ENCODE measurements at regions not wholly inside any gene's neighbourhood (a gene's known extent, or its start where the extent isn't known, plus 50 kb on each side); places are given as distances from the start of the nearest gene placed in this dataset.

DNA sequence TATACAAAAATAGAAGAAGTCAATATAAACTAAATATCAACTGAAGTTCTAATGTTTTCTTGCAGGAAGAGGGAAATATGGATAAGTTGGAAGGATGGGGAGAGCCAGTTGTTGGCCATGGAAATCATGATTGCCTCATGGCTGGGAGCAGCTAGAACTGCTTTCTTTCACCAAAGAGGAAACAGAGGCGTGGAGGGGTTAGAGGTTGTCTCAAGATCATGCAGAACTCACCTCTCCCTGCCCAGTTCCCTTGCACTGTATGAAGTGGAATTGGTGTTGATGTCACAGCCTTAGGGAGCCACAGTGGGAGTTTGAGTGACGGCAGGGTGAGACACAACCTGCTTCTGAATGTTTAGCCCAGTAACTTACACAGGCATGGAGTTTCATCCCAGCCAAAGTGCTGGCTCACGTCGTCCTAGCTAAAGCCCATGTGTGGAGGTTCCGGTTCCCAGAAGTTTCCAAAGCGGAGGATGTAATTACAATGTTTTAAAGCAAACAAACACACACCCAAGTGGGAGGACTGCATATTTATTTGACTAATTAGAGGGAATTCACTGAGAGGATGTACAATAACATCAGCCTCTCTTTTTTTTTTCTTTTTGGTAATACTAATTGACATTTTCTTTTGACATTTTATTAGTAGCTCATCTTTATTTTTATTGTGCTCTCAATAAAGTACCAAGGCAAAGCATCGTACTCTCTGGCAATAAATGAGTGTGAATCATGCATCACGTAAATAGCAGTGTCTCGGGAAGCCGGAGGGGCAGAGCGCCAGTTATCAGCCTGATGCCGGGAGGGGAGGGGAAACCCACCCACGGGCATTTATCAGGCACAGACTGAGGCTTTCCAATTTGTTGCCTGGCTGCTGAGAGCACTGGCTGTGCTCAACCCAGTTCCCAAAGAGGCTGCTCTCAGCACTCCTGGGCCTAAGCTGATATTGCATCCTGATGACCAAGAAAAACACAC is 118.7 kb upstream of the CDH5 start:
- H2BK5ac ChIP-seq (ENCODE audit: low read depth, low read length, poor library complexity, severe bottlenecking) = no peak overlapping the region
- H3K27me3 ChIP-seq (ENCODE audit: control insufficient read depth, insufficient read depth, low read length) = no peaks in the 10 kb centered on the region
- 0% methylated on average over 1 of the region's 13 CpGs; no CpG with 5 or more reads in 1 of the 2 experiments for WGBS, 2 experiments (ENCODE audit: extremely low coverage in 2 of 2, insufficient read length in 1 of 2)
- peaks cover 14% of the 10 kb centered on the region for H3K4me1 ChIP-seq (ENCODE audit: control insufficient read depth, insufficient read depth, low read length)
- peak; percentile 82 for ATAC-seq (ENCODE audit: low read depth)
- no peaks in the 10 kb centered on the region for H4K20me1 ChIP-seq (ENCODE audit: insufficient read depth, low read length)
- peak overlapping the region; percentile 33 for H3K18ac ChIP-seq (ENCODE audit: low read depth, low read length)
- no peaks in the 10 kb centered on the region for H3K36me3 ChIP-seq (ENCODE audit: control insufficient read depth, insufficient read depth, low read length)
- TF ChIP-seq CEBPB (IDR thresholded peaks at IDR 0.05; ENCODE audit: low read depth, low read length) (no peak), FOS (IDR thresholded peaks at IDR 0.05; ENCODE audit: low read depth, low read length) (peak; percentile 30; the same call in 1 of the 2 replicates), CHD1 (IDR thresholded peaks at IDR 0.05; ENCODE audit: low read depth, low read length) (no peak), RAD21 (IDR thresholded peaks at IDR 0.05; ENCODE audit: low read length) (peak; percentile 21), NFE2L2 (IDR thresholded peaks at IDR 0.05; ENCODE audit: low read depth, low read length) (peak; percentile 69; the same call in 1 of the 2 replicates), MAZ (IDR thresholded peaks at IDR 0.05; ENCODE audit: borderline replicate concordance, low read depth, low read length) (no peak)
- TF ChIP-seq, protein P1, sequence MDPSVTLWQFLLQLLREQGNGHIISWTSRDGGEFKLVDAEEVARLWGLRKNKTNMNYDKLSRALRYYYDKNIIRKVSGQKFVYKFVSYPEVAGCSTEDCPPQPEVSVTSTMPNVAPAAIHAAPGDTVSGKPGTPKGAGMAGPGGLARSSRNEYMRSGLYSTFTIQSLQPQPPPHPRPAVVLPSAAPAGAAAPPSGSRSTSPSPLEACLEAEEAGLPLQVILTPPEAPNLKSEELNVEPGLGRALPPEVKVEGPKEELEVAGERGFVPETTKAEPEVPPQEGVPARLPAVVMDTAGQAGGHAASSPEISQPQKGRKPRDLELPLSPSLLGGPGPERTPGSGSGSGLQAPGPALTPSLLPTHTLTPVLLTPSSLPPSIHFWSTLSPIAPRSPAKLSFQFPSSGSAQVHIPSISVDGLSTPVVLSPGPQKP (IDR thresholded peaks at IDR 0.05; ENCODE audit: borderline replicate concordance, low read depth, low read length) = peak; percentile 89; the same call in 1 of the 2 replicates
- H3K27ac ChIP-seq (ENCODE audit: insufficient read depth, low read length) = peak overlapping the region; percentile 47
- H3K23ac ChIP-seq (ENCODE audit: low read depth, low read length) = peak overlapping the region; percentile 69
- peak overlapping the region; percentile 83 for H2AFZ ChIP-seq (replicated peaks; ENCODE audit: low read length, poor library complexity)
- peak overlapping the region; percentile 70 for H2BK20ac ChIP-seq (ENCODE audit: low read depth, low read length)
- intact Hi-C loops (cut with micrococcal nuclease) (no loop called here), in situ Hi-C loops (cut with MboI; ENCODE audit: low sequenced_read_pairs) (no loop called here), dilution Hi-C loops (cut with HindIII; ENCODE audit: low sequenced_read_pairs, unreplicated experiment) (no loop called here)
- H3K4me3 ChIP-seq (ENCODE audit: insufficient read depth, low read depth, low read length) = no peak overlapping the region
- no peak overlapping the region for H3K56ac ChIP-seq (ENCODE audit: extremely low read depth, insufficient read depth, low read length)
- H3K14ac ChIP-seq (replicated peaks; ENCODE audit: low read depth, low read length) = peak overlapping the region; percentile 8; the same call in 1 of the 2 replicates
- peak overlapping the region in 1 of 2 experiments; percentile 73; a peak in 1 of 4 replicates for H4K8ac ChIP-seq (ENCODE audit: low read depth in 2 of 2, low read length in 2 of 2)
- peak; percentile 77 for DNase-seq
- no peaks in the 10 kb centered on the region for H3K9me3 ChIP-seq (ENCODE audit: control insufficient read depth, insufficient read depth, low read length)
- peaks cover 16% of the 10 kb centered on the region for H3K9me1 ChIP-seq (ENCODE audit: insufficient read depth, low read length)
- H2BK15ac ChIP-seq (ENCODE audit: low read depth, low read length) = peak overlapping the region; percentile 16; the same call in 1 of the 3 replicates
- peak overlapping the region; percentile 31; the same call in 1 of the 2 replicates for H2AK5ac ChIP-seq (ENCODE audit: low read depth, low read length)
- peak overlapping the region; percentile 65 for H3K4ac ChIP-seq (ENCODE audit: low read depth, low read length)
- H3K9ac ChIP-seq (ENCODE audit: low read depth, low read length) = no peak overlapping the region
- peak overlapping the region; percentile 71 for H2BK120ac ChIP-seq (ENCODE audit: low read depth, low read length)
- H4K91ac ChIP-seq (ENCODE audit: insufficient read depth, low read depth, low read length) = peak overlapping the region; percentile 12; the same call in 1 of the 2 replicates
- H2AK9ac ChIP-seq (replicated peaks; ENCODE audit: low read depth, low read length, poor library complexity) = peak overlapping the region; percentile 65
- peak overlapping the region; percentile 22 for H3K4me2 ChIP-seq (ENCODE audit: low read depth, low read length)
- no peaks in the 10 kb centered on the region for H3K79me1 ChIP-seq (ENCODE audit: low read depth in 1 of 2, low read length in 2 of 2)
- ChIA-PET CTCF (interaction anchor here (0.6 kb wide), 1 partner anchor 799 kb away, joined by 3 read pairs; no protein-coding TSS in a partner anchor), POLR2A (ENCODE audit: unreplicated experiment) (interaction anchor here (0.6 kb wide), 1 partner anchor 17 kb away, joined by 4 read pairs; no protein-coding TSS in a partner anchor)
- peak overlapping the region; percentile 2; the same call in 1 of the 2 replicates for H4K5ac ChIP-seq (ENCODE audit: low read depth, low read length)
- BruUV-seq (replicated peaks) = no TSS peak
